DOHH2 (cell line): ENCODE measurements at regions not wholly inside any gene's neighbourhood (a gene's known extent, or its start where the extent isn't known, plus 50 kb on each side); places are given as distances from the start of the nearest gene placed in this dataset.

ENCODE experiments used
- EZH2phosphoT487 ChIP-seq: fragments of 200-600 bp; sonication (generic); IDR thresholded peaks from 2 replicates; pipeline ENCODE4 v1.6.1; 2017; ENCODE audit warnings: borderline replicate concordance, mild to moderate bottlenecking, antibody characterized with exemption, low read length, moderate library complexity, mixed read lengths
- TF ChIP-seq, protein P1 (sequence below): fragments of 200-600 bp; sonication (generic); IDR thresholded peaks from one replicate; pipeline ENCODE4 v1.5.1; 2014; ENCODE audit warnings: antibody characterized with exemption, mild to moderate bottlenecking, low read depth, low read length; ENCODE audit not compliant: poor library complexity, severe bottlenecking

- TF ChIP-seq, protein P1, sequence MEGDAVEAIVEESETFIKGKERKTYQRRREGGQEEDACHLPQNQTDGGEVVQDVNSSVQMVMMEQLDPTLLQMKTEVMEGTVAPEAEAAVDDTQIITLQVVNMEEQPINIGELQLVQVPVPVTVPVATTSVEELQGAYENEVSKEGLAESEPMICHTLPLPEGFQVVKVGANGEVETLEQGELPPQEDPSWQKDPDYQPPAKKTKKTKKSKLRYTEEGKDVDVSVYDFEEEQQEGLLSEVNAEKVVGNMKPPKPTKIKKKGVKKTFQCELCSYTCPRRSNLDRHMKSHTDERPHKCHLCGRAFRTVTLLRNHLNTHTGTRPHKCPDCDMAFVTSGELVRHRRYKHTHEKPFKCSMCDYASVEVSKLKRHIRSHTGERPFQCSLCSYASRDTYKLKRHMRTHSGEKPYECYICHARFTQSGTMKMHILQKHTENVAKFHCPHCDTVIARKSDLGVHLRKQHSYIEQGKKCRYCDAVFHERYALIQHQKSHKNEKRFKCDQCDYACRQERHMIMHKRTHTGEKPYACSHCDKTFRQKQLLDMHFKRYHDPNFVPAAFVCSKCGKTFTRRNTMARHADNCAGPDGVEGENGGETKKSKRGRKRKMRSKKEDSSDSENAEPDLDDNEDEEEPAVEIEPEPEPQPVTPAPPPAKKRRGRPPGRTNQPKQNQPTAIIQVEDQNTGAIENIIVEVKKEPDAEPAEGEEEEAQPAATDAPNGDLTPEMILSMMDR: no peak
- TF ChIP-seq EZH2phosphoT487: no peak
Observed at GRCh38 chr7:53245721-53246120, 210.3 kb downstream of the POM121L12 start.
